ENCODE measurements at regions not wholly inside any gene's neighbourhood (a gene's known extent, or its start where the extent isn't known, plus 50 kb on each side); places are given as distances from the start of the nearest gene placed in this dataset.
"Not testable (repeated sequence)": the region's sequence is repeated elsewhere in the genome, so short reads cannot be mapped to it uniquely, and the experiment has no call there.

- not testable (repeated sequence) for DNase-seq
These were observed 1635.9 kb upstream of the SLC39A10 start for GRCh38 chr2:194021130-194021529.

GRCh38 chr2:194020155-194020554 is 1636.9 kb upstream of the SLC39A10 start:
- no peak for DNase-seq

- peak; percentile 73 to 94 for DNase-seq
These were observed 1641.3 kb upstream of the SLC39A10 start for GRCh38 chr2:194015751-194016150.

DNA sequence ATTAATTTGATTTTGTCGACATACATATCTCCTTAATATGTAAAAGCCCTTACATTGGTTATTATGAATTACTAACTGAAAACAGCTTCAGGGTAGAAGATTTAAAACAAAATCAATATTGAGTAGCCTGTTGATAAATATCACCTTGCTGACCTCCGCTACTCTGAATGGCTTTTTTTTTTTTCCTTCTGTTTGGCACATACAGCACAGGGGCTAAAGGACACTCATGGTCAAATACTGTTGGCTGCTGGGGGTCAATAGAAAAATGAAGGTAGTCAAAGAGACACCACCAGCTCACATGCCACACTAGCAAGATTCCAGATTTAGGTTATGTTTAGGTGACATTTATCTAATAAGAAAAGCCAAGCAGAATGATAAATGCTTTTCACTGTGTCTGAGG is 1642.4 kb upstream of the SLC39A10 start:
- DNase-seq = no peak

DNA sequence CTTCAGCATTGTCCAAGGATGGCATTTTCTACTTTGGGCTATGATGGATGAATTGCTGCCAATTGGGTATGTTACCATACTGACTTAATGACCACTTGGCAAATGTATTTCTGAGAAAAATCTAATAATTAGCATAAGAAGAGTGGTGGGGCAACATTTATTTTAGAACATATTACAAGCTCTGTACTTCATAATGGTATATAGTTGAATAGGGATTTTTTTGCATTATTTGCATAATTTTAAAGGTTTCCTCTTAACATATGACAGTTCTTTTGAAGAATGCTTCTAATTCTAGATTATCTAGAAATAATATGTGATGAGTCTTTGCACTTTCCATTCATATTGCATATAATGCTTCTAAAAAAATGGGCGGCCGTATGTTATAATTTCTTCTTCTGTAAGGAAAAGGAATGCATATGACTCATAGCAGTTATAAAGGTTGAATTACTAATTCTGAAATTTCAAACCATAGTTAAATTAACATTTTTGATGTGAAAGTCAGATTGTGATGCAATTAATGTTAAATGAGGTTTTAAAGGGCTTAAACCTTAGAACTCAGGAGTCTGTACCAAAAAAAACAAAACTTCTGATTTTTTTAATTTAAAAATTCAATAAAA is 1652.3 kb upstream of the SLC39A10 start:
- DNase-seq = no peak

- DNase-seq = no peak
These were observed 1653.1 kb upstream of the SLC39A10 start for GRCh38 chr2:194003911-194004310.

- no peak for DNase-seq
These were observed 1654.2 kb upstream of the SLC39A10 start for GRCh38 chr2:194002699-194003368.

GRCh38 chr2:193990868-193991267 is 1666.2 kb upstream of the SLC39A10 start:
- DNase-seq = no peak

DNA sequence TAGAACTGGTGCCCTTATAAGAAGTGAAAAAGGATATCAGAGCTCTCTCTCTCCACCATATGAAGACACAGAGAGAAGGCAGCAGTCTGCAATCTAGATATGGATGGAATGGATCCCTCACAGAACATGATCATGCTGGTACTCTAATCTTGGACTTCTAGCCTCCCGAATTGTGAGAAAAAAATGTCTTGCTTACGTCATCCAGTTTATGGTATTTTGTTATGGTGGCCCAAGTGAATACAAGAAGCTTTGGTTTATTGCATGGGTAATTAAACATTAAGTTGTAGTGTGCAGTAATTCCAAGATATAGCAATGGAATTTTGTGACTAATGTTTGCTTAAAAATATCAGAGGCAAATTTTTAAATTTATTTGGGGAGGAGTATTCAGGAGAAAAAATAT is 1667.4 kb upstream of the SLC39A10 start:
- no peak for DNase-seq

GRCh38 chr2:193988784-193989183 is 1668.2 kb upstream of the SLC39A10 start:
- no peak for DNase-seq

- no peak for DNase-seq
These were observed 1671.8 kb upstream of the SLC39A10 start for GRCh38 chr2:193985272-193985671.

- DNase-seq = no peak
These were observed 1676.4 kb upstream of the SLC39A10 start for GRCh38 chr2:193980599-193980998.

DNA sequence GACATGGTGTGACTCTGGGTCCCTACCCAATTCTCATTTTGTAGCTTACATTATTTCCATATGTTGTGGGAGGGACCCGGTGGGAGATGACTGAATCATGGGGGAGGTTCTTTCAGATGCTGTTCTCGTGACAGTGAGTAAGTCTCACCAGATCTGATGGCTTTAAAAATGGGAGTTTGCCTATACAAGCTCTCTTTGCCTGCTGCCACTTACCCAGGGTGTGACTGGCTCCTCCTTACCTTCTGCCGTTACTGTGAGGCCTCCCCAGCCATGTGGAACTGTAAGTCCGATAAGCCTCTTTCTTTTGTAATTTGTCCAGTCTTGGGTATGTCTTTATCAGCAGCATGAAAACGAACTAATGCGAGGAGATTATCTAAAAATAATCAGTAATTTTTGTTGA is 1683.2 kb upstream of the SLC39A10 start:
- no peak for DNase-seq

DNA sequence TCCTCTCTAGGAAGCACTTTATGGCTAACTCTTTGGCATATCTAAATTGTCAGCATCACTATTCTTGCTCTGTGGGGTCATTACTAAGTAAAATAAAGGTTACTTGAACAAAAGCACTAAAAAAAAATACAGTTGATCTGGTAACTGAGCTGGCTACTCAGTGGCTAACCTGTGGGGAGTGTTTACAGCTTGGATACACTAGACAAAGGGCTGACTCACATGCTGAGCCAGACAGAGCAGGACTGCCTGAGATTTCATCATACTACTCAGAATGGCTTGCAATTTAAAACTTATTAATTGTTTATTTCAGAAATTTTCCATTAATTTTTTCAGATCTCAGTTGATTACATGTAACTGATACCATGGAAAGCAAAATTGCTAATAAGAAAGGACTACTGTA is 1690.4 kb upstream of the SLC39A10 start:
- no peak for DNase-seq

- no peak for DNase-seq
These were observed 1691.8 kb upstream of the SLC39A10 start for GRCh38 chr2:193965263-193965662.

DNA sequence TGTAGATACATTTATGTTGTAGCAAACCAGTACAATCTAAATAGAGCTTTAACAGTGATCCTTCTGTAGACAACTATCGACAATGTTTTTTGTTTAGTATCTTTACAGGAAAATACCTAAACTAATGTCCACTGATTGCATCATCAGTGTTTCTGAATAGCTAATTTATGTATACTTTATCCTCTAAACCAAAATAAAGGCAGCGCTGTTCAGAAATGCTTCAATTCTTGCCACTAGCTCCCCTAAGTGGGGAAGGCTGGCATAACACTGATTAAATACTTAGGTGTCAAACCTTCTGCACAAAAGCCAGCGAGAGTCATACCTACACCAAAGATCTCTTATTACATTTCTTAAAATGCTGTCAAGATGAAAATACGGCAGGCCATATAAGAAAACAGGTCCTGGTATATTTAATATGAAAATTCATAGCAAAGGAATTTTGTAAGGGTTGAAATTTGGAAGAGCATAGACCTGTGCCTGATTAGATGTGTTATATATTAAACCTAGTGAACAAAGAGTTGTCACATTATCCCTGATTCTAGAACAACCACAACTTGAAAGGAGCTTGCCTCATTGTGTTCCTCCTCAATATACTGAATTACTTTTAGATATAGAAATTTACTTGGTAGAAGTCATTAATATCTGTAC is 1693.4 kb upstream of the SLC39A10 start:
- DNase-seq = peak; percentile 38 to 63

DNA sequence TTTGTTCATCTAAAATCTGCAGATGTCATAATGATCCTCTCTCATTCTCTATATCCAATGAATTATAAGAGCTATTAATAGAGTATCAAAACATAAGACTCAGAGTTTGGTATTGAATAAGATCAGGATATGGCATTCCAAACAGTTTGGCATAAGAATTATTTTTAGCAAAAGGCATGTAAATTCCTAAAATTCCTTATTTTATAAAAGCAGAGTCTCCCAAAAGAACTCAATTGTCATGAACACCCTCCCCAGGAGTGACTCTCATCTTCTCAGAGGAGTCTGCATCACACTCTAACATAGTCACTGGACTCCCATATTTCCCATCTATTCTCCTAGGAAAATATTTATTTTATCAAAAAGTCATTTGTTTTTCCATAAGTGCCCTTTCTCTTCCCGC is 1710.2 kb upstream of the SLC39A10 start:
- DNase-seq = no peak

- DNase-seq = peak in 1 of 2 experiments; percentile 28
These were observed 1713.5 kb upstream of the SLC39A10 start for GRCh38 chr2:193943406-193943960.

DNA sequence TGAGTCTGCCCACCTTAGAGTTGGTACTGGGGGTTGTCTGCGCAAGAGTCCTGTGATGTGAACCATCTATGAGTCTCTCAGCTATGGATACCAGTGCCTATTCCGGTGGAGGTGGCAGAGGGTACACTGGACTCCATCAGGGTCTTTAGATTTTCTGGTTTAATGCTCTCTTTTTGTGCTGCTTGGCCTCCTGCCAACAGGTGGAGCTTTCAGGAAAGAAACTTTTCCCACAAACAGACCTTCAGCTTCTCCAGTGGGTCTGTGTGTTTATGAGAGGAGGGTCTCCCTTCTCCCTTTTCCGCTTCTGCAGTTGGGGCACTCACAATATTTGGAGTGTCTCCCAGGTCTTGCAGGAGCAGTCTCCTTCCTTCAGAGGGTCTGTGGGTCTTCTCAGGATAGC is 1721.9 kb upstream of the SLC39A10 start:
- no peak for DNase-seq

- DNase-seq = no peak
These were observed 1727.9 kb upstream of the SLC39A10 start for GRCh38 chr2:193929131-193929530.

GRCh38 chr2:193907561-193907960 is 1712.8 kb upstream of the TMEFF2 start:
- no peak for DNase-seq

GRCh38 chr2:193900292-193900691 is 1705.6 kb upstream of the TMEFF2 start:
- DNase-seq = no peak

DNA sequence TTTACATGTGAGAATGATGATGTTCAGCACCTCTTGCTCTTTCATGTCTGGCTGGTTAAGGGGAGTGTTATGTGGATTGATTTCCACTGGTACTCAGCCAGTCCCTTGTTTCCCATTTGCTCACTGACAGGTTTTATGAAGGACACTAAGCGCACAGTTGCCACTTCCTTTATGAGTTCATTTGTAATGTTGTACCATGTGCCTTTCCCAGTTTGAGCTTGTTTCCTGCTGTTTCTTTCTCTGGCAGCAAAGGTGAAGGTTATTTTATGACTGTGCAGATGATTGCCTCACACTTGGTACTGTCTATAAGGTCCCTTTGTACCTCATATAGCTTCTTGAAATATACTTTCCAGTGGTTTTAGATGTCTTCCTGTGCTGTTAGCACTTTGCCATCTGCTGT is 1700.5 kb upstream of the TMEFF2 start:
- peak in 1 of 2 experiments; percentile 42 for DNase-seq

GRCh38 chr2:193894081-193894480 is 1699.3 kb upstream of the TMEFF2 start:
- no peak for DNase-seq
